ENCODE measurements at regions not wholly inside any gene's neighbourhood (a gene's known extent, or its start where the extent isn't known, plus 50 kb on each side); places are given as distances from the start of the nearest gene placed in this dataset.

DNA sequence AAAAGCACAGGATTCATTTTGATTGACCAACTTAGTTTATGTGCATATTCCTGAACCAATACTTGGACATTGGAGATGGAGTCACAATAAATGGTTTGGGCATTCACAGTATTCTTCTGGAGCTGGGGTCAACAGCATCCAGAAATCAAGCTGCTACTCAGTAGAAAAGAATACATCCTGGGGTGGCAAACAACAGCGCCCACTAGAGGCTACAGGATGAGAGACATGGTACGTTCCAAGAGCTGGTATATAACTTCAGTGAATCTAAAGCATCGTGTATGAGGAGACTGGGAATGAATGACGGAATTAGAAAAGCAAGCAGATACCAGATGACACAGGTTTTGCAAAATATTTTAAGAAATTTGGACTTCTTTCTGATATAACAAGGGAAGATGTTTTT is 142.9 kb upstream of the FIGN start:
- in situ Hi-C loops (cut with MboI; ENCODE audit: low sequenced_read_pairs), result no loop called here

DNA sequence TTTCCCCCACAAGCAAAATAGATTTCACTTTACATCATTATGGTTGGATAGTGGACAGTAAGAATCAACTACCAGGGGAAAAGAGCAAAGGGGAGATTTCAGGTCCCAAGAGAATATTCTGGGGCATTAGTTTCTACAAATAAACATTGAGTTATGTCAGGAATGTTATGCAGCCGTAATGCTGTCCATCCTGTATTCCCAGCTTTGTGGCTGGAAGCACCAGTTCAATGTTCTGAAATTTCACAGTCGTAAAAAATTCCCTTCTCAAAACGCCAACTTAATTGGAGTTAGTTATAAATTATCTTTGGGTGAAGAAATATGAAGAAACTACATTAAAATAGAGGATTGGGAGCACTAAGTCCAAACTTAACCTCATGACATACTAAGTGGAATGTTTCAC is 141.5 kb upstream of the FIGN start:
- in situ Hi-C loops (cut with MboI; ENCODE audit: low sequenced_read_pairs), result no loop called here

DNA sequence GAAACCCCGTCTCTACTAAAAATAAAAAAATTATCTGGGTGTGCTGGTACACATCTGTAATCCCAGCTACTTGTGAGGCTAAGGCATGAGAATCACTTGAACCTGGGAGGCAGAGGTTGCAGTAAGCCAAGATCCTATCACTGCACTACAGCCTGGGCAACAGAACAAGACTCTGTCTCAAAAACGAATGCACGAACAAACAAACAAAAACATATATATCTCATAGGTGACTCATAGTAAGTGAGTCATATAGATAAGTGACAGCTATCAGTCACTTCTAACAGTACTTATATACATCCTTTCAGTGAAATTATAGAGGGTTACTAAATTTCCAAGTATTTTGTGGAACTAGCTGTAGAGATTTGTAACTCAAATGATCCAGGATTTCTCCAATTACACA is 127.3 kb upstream of the FIGN start:
- in situ Hi-C loops (cut with MboI; ENCODE audit: low sequenced_read_pairs), result no loop called here

DNA sequence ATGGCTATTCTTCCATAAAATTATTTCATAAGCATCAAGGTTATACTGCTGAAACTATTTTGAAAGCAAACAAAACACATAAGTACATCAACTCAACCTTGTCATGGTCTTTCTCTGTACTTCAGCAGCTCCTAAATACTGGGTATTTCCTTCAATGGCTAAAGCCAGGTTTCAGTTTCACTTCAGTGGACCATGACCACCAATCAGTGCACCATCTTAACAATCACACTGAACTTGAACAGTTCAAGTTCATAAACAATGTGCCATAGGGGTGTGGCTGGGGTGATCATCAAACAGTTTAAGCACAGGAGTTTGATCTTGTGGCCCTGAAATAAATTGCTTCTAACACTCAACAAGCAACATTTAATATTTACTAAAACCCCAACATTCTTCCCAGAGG is 124.1 kb upstream of the FIGN start:
- in situ Hi-C loops (cut with MboI; ENCODE audit: low sequenced_read_pairs), result no loop called here

DNA sequence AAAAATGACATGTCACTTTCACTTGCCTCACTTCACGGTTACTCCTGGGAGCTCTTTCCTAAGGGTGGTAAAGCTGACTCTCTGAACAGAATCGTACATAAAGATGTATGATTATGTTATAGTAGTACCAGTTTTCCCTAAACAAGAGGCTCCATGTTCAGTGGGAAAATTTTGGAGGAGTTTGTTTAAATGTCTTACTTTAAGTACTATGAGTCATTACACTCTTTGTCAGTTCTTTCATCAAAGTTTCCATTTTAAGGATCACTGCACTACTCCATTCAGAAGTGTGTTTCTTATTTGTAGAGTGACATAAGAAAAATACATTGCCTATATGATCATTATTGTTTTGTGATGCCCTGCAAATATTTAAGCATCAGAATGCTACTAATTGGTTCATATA is 121.1 kb upstream of the FIGN start:
- in situ Hi-C loops (cut with MboI; ENCODE audit: low sequenced_read_pairs), result no loop called here

DNA sequence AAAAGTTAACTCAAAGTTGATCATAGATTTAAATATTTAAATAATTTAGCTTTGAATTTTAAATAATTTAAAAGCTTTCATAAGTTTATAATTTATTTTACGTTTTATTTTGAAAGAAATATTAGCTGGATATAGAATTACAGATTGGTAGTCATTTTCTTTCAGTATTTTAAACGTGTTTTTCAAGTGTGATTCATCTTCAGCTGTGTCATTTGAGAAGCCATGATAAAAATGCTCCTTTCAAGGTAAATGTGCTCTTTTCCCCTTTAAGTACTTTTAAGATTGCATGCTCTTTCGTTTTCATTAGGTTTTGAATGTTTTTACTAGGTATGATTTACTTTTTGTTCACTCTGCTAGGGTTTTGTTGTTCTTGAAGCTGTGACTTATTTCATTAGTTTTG is 116.8 kb upstream of the FIGN start:
- in situ Hi-C loops (cut with MboI; ENCODE audit: low sequenced_read_pairs), result no loop called here

DNA sequence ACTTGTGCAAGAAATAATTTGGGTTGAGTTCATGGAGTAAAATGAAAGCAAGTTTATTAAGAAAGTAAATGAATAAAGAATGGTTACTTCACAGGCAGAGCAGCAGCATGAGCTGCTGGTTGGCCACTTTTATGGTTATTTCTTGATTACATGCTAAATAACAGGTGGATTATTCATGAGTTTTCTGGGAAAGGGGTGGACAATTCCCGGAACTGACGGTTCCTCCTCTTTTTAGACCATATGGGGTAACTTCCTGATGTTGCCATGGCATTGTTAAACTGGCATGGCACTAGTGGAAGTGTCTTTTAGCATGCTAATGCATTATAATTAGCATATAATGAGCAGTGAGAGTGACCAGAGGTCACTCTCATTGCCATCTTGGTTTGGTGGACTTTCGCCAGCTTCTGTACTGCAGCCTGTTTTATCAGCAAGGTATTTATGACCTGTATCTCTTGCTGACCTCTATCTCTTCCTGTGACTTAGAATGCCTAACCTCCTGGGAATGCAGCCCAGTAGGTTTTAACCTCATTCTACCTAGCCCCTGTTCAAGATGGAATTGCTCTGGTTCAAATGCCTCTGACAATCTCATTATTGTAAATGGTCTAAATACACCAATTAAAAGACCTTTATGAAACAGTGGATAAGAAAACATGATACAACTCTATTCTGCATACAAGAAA is 114.1 kb upstream of the FIGN start:
- in situ Hi-C loops (cut with MboI; ENCODE audit: low sequenced_read_pairs), result no loop called here

DNA sequence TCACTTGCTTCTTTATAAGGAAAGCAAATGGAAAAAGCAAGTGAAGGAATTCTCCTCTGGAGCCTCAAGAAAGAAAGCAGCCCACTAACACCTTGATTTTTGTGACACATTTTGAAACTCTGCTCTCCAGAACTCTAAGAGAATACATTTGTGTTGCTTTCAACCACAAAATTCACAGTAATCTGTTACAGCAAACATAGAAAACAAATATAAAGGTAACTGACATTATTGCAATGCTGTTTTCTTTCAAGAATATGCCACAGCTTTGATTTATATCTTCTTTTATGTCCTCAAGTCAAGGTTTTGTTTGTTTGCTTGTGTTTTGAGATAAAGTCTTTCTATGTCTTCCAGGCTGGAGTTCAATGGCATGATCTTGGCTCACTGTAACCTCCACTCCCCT is 103.1 kb upstream of the FIGN start:
- in situ Hi-C loops (cut with MboI; ENCODE audit: low sequenced_read_pairs), result no loop called here

DNA sequence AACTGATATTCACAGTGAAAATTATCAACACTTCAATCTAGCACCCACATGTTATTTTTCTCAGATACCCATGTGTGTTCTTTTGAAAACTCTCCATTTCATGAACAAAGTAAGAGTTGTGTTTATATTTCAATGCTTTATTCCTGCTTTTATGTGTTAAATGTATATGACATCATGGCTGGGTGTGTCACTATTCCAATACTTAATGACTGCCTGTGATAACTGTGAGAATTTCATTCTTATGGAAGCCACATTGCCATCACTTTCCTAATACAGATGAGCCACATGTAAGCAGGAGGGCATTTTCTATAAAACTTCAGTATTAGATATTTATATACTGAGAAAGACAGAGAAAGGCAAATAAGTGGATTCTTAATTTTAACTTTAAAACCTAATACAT is 100.4 kb upstream of the FIGN start:
- in situ Hi-C loops (cut with MboI; ENCODE audit: low sequenced_read_pairs), result no loop called here

DNA sequence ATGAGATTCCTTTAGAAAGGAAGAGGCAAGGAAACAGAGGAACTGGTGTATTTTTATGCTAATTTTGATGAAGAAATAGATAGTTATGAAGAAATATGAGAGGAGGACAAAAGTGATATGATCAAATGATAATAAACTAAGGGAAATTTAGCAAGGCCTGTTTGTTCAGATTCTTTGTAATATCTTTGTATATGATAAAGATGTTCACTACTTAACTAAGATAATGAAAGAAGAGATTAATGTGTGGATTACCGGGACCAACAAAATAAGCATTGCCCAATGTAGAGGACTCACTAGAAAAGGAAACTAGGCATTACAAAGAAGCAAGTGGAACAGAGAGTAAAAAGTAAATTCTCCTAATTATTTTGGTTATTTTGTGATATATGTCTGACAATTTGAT is 99.0 kb upstream of the FIGN start:
- in situ Hi-C loops (cut with MboI; ENCODE audit: low sequenced_read_pairs), result no loop called here

DNA sequence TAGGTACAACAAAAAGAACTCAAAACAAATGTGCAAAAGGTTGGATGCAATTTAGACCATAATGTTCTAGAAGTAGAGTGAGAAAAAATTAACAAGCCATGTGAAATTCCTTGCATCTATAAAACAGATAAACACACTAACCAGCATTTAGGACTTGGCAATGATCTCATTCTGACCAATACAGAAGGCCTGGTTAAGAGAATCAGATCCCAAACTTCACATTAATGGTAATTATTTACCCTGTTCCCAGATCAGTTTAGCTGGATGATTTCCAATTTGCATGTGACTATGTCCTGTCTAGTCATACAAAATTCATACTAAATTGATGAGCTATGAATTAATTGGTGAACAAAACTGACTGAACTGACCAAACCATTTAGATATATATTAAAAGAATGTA is 98.4 kb upstream of the FIGN start:
- in situ Hi-C loops (cut with MboI; ENCODE audit: low sequenced_read_pairs), result no loop called here

DNA sequence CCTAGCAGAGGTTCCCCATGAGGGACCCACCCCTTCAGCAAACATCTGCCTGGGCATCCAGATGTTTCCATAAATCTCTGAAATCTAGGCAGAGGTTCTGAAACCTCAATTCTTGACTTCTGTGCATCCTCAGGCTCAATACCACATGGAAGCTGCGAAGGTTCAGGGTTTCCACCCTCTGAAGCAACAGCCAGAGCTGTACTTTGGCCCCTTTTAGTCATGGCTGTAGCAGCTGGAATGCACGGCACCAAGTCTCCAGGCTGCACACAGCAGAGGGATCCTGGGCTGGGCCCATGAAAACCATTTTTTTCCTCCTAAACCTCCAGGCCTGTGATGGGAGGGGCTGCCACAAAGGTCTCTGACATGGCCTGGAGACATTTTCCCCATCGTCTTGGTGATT is 93.0 kb upstream of the FIGN start:
- in situ Hi-C loops (cut with MboI; ENCODE audit: low sequenced_read_pairs), result no loop called here

DNA sequence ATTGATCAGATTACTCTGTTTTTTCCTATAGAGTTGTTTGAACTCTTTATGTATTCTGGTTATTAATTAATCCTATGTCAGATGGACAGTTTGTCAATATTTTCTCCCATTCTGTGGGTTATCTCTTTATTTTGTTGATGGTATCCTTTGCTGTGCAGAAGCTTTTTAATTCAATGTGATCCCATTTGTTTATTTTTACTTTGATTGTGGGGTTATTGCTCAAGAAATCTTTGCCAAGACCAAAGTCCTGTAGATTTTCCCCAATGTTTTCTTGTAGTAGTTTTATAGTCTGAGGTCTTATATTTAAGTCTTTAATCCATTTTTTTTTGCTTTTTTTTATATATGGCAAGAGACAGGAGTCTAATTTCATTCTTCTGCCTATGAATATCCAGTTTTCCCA is 86.2 kb upstream of the FIGN start:
- in situ Hi-C loops (cut with MboI; ENCODE audit: low sequenced_read_pairs), result no loop called here

DNA sequence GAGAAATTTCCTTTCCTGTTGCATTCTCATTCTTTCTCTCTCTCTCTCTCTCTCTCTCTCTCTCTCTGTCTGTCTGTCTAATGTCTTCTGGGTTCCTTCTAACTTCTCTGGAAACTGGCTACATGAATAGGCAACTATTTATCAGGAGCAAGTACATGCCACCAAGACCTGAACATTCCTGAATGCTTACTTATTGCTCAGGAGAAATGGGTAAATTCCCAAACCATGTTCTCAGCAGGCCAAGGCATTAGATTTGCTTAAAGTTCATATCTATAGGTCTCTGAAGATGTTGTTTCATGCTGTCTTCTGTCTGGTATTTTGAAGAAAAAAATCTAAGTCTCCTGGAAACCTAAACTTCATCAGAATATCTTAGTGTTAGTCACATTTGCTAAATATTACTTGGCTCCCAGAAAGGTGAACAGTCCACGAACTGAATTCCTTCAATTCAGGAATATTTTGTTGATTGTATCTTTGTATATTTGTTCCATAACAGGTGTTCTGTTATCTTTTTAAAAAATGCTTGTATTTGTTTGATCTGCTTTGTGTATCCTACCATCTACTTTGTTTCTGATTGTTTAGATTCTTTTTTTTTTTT is 77.2 kb upstream of the FIGN start:
- in situ Hi-C loops (cut with MboI; ENCODE audit: low sequenced_read_pairs), result no loop called here

DNA sequence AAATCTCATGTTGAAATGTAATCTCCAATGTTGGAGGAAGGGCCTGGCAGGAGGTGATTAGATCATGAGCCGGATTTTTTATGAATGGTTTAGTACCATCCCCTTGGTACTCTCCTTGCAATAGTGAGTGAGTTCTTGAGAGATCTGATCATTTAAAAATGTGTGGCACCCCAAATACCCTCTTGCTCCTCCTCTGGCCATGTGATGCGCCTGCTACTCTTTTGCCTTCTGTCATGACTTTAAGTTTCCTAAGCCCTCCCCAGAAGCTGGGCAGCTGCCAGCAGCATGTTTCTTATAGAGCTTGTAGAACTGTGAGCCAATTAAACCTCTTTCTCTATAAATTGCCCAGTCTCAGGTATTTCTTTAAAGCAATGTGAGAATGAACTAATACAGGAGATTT is 72.6 kb upstream of the FIGN start:
- in situ Hi-C loops (cut with MboI; ENCODE audit: low sequenced_read_pairs), result no loop called here

DNA sequence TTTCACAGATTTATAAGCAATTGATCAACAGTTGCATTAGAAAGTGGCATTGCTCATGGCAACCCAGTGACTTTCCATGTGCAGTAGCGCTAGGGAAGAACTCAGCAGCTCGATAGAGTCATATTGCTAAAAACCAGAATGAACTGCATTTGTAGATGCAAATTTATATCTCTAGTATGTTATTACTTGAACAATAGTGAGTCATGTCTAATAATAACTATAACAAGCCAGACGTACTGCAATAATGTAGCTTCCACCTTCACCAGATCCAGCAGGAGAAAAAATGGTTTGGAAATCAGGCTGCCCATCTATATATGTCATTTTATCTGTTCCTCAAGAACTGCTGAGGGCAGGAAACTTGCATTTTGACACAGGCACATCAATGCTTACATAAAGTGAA is 66.5 kb upstream of the FIGN start:
- in situ Hi-C loops (cut with MboI; ENCODE audit: low sequenced_read_pairs), result no loop called here

DNA sequence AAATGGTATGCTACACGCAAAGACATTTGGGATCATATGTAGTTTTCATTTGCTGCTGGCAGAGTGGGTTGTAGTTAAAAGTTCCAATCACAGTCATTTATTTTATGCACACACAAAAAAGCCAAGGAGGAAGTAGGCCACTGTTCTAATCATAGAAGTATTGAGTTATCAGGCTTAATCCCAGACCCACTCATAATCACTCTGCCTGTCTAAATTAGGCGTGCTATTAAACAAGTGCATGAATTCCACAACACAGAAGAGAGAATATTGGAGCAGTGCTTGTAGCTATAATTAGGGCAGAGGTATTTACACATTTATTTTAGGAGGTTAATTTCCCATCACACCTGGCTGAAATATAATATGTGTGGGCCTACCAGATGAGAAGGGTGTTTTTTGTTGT is 65.7 kb upstream of the FIGN start:
- in situ Hi-C loops (cut with MboI; ENCODE audit: low sequenced_read_pairs), result no loop called here

DNA sequence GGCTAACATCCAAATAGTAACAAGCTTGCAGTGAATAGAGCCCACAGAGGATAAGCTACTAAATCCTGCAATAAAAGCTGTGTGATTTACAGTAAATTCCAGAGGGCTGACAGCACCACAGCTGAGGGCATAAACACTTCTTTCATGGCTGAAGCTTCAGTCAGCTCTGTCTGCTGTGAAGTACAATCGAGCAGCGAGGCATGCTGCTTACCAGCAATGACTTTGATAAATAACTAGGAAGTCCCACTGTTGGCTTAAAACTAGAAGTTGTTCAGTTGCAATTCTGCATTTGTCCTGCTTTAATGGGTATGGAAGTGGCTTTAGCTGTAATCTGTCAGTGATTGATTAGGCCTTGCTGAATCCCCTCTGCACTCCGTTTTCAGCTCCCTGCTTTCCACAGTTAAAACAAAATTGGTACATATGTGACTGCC is 65.2 kb upstream of the FIGN start:
- in situ Hi-C loops (cut with MboI; ENCODE audit: low sequenced_read_pairs), result no loop called here

DNA sequence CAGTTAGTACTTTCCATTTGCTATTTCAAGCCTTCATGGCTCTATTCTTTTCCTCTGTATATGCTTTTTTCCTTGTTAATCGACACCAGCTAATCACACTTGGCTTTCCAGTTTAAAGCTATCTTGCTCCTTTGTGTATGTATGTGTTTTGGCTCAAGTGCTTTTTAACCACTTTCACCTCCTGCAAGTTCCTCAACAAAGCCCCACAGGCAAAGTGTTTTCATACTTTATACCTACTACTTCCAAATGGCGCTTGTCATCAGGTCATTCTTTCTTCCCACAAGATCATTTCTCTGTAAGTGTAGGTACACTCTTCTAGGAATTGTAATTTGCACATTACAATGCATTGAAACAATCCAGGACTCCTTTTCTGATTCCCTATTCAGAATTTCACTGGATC is 64.0 kb upstream of the FIGN start:
- in situ Hi-C loops (cut with MboI; ENCODE audit: low sequenced_read_pairs), result no loop called here

DNA sequence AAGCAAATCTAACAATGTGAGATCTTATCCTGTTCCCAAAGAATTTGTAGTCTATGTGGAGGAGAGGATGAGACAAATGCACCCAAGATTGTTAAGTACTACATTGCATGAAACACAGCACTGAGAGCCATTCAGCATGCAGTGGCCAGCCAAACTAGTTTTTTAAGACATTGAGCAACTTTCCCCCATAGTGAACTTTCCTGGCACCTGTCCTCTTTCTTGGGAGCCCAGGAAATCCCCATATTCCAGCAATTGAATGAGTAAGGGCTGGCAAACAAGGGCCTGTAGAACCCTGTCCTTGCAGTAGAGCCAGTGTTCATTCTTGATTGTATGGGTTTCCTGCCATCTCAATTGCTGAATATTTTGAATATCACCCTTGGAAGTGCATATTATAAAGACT is 58.8 kb upstream of the FIGN start:
- in situ Hi-C loops (cut with MboI; ENCODE audit: low sequenced_read_pairs), result no loop called here
